ENCODE measurements at regions not wholly inside any gene's neighbourhood (a gene's known extent, or its start where the extent isn't known, plus 50 kb on each side); places are given as distances from the start of the nearest gene placed in this dataset.
A peak's percentile ranks its signal among the peaks of the same experiment; 100 is the strongest.

GRCh38 chr1:98058676-98059075 lies 137.8 kb upstream of the DPYD start:
- ChIA-PET POLR2A (no interaction called here), CTCF (interaction anchor here (9.7 kb wide), 1 partner anchor 409 kb away, joined by 124 read pairs; no protein-coding TSS in a partner anchor)
- no peak for TF ChIP-seq CTCF (IDR thresholded peaks at IDR 0.05; ENCODE audit: low read depth, low read length)
- no peak overlapping the region for H3K4me3 ChIP-seq (ENCODE audit: low read depth, low read length)
- H3K27ac ChIP-seq (ENCODE audit: low read depth, low read length): no peak overlapping the region
- no peaks in the 10 kb centered on the region for H3K27me3 ChIP-seq (ENCODE audit: control insufficient read depth, insufficient read depth, low read length)
- DNase-seq (ENCODE audit: low read depth, low spot score): no peak
- no peaks in the 10 kb centered on the region for H3K9me3 ChIP-seq (ENCODE audit: control insufficient read depth, insufficient read depth, low read length)

GRCh38 chr1:98057236-98057910 lies 136.5 kb upstream of the DPYD start:
- DNase-seq (ENCODE audit: low read depth, low spot score): no peak
- TF ChIP-seq CTCF (IDR thresholded peaks at IDR 0.05; ENCODE audit: low read depth, low read length): no peak
- POLR2A ChIA-PET: no interaction called here
- CTCF ChIA-PET: interaction anchor here (9.7 kb wide), 1 partner anchor 411 kb away, joined by 124 read pairs; no protein-coding TSS in a partner anchor
- H3K27ac ChIP-seq (ENCODE audit: low read depth, low read length): no peak overlapping the region
- no peak overlapping the region for H3K4me3 ChIP-seq (ENCODE audit: low read depth, low read length)
- H3K9me3 ChIP-seq (ENCODE audit: control insufficient read depth, insufficient read depth, low read length): no peaks in the 10 kb centered on the region
- no peaks in the 10 kb centered on the region for H3K27me3 ChIP-seq (ENCODE audit: control insufficient read depth, insufficient read depth, low read length)

- no peak for DNase-seq (ENCODE audit: low read depth, low spot score)
- ChIA-PET POLR2A (no interaction called here), CTCF (interaction anchor here (9.7 kb wide), 1 partner anchor 411 kb away, joined by 124 read pairs; no protein-coding TSS in a partner anchor)
- no peak for TF ChIP-seq CTCF (IDR thresholded peaks at IDR 0.05; ENCODE audit: low read depth, low read length)
- no peaks in the 10 kb centered on the region for H3K9me3 ChIP-seq (ENCODE audit: control insufficient read depth, insufficient read depth, low read length)
- no peak overlapping the region for H3K27ac ChIP-seq (ENCODE audit: low read depth, low read length)
- no peaks in the 10 kb centered on the region for H3K27me3 ChIP-seq (ENCODE audit: control insufficient read depth, insufficient read depth, low read length)
- no peak overlapping the region for H3K4me3 ChIP-seq (ENCODE audit: low read depth, low read length)
Observed at GRCh38 chr1:98056781-98057180, 135.9 kb upstream of the DPYD start.

- TF ChIP-seq CTCF (IDR thresholded peaks at IDR 0.05; ENCODE audit: low read depth, low read length): no peak
- no peak for DNase-seq (ENCODE audit: low read depth, low spot score)
- CTCF ChIA-PET: interaction anchor here (1.1 to 9.7 kb wide), 7 partner anchors 7 to 1088 kb away, joined by 3 to 124 read pairs (median 4); no protein-coding TSS in a partner anchor
Observed at GRCh38 chr1:98055457-98055856, 134.6 kb upstream of the DPYD start.

GRCh38 chr1:98054786-98055185 lies 134.0 kb upstream of the DPYD start:
- TF ChIP-seq CTCF (IDR thresholded peaks at IDR 0.05; ENCODE audit: low read depth, low read length): no peak
- H3K27ac ChIP-seq (ENCODE audit: low read depth, low read length): no peak overlapping the region
- no peaks in the 10 kb centered on the region for H3K27me3 ChIP-seq (ENCODE audit: control insufficient read depth, insufficient read depth, low read length)
- ChIA-PET POLR2A (no interaction called here), CTCF (interaction anchor here (0.6 to 9.7 kb wide), 9 partner anchors 8 to 916 kb away, joined by 3 to 124 read pairs (median 3); no protein-coding TSS in a partner anchor)
- DNase-seq (ENCODE audit: low read depth, low spot score): no peak
- peak overlapping the region; percentile 51 for H3K4me3 ChIP-seq (ENCODE audit: low read depth, low read length)
- H3K9me3 ChIP-seq (ENCODE audit: control insufficient read depth, insufficient read depth, low read length): no peaks in the 10 kb centered on the region

More at GRCh38 chr1:98055457-98055856, 134.6 kb upstream of the DPYD start:
- H3K4me3 ChIP-seq (ENCODE audit: low read depth, low read length): no peak overlapping the region
- H3K9me3 ChIP-seq (ENCODE audit: control insufficient read depth, insufficient read depth, low read length): no peaks in the 10 kb centered on the region
- H3K27me3 ChIP-seq (ENCODE audit: control insufficient read depth, insufficient read depth, low read length): no peaks in the 10 kb centered on the region
- no peak overlapping the region for H3K27ac ChIP-seq (ENCODE audit: low read depth, low read length)
- POLR2A ChIA-PET: no interaction called here
